Neural progenitor cell (in vitro differentiated cells): ENCODE measurements at regions not wholly inside any gene's neighbourhood (a gene's known extent, or its start where the extent isn't known, plus 50 kb on each side); places are given as distances from the start of the nearest gene placed in this dataset.

Source experiments
- CTCF ChIP-seq: fragments of 200-600 bp; sonication (generic); IDR thresholded peaks from 2 replicates; pipeline ENCODE4 v1.5.1; 2017; ENCODE audit warnings: antibody characterized with exemption, mild to moderate bottlenecking
- EZH2 ChIP-seq: fragments of 200-600 bp; sonication (generic); IDR thresholded peaks from 2 replicates; pipeline ENCODE4 v1.6.1; 2017; ENCODE audit warnings: antibody characterized with exemption, mild to moderate bottlenecking, moderate library complexity

DNA sequence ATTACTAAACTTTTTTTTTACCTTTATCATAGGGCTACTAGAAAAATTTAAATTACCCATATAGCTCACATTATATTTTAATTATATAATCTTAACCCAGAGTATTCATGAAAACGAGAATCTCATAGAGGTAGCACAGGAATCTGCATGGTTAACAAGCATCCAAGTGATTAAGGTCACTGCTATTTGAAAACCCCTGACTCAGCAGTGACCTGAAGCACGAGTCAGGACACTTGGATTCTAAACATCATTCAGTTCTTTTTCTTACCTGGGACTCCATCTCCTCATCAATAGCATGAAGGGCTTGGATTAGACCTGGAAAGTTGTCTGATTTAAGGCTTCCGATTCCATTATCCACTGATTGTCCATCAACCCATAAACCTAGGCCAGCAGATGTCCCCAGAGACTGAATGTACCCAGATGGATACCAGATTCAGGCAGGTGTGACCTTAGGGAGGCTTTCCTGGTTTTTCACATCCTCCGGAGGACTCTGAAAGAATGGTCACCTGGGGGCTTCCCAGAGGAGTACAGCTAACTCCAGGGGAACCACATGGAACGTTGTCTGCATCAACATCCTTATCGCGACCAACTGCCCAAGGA is 174.3 kb downstream of the SETD4 start:
- no peak for TF ChIP-seq EZH2
- no peak for TF ChIP-seq CTCF
